HCT116 (cell line): ENCODE measurements at regions not wholly inside any gene's neighbourhood (a gene's known extent, or its start where the extent isn't known, plus 50 kb on each side); places are given as distances from the start of the nearest gene placed in this dataset.

Experiments used
- ATAC-seq: fragments of 200-7000 bp; cut with Tn5 transposase; 2 replicates; pipeline ENCODE4 v1.9.1; 2020; ENCODE audit warnings: mild to moderate bottlenecking, moderate library complexity
- BruUV-seq: library from RNA; stranded (reverse); fragments of 400-500 nt; replicated peaks from 2 replicates; lab custom pipeline; 2021; lab: Mats Ljungman, UMichigan
- CTCF ChIA-PET: fragments of 300-600 bp; sonication (Branson Sonifier 250); formaldehyde crosslinking; loops from one replicate; lab custom pipeline; 2021; ENCODE audit warnings: antibody characterized with exemption; lab: Charles Lee
- POLR2A ChIA-PET: fragments of 300-600, 350-600 bp; sonication (Branson Sonifier 250); formaldehyde crosslinking; loops from one replicate; lab custom pipeline; 2021; ENCODE audit warnings: antibody characterized with exemption; lab: Charles Lee
- RAD21 ChIA-PET, 2 experiments: fragments of 300-600 bp; sonication (Branson Sonifier 250); formaldehyde crosslinking; loops; one replicate each; lab custom pipeline; 2023; ENCODE audit warnings: low total read pairs in 2 of 2; ENCODE audit not compliant: uncharacterized antibody in 2 of 2, unreplicated experiment in 2 of 2, low non-redundant PET in 1 of 2; lab: Charles Lee
- DNase-seq: peaks from one replicate; pipeline ENCODE4 v3.0.0-alpha.2; 2010; ENCODE audit warnings: low read depth, low spot score
- H2AFZ ChIP-seq: fragments of 200-600 bp; shearing (Covaris generic), sonication (generic); 2 replicates; pipeline ENCODE4 v1.6.1; 2017; ENCODE audit warnings: low read depth, mixed run types, mixed read lengths, antibody characterized with exemption, low read length; ENCODE audit not compliant: poor library complexity, severe bottlenecking
- H3K27ac ChIP-seq: 2 replicates; pipeline ENCODE4 v1.5.1; 2012; ENCODE audit warnings: low read depth, low read length
- H3K27me3 ChIP-seq: fragments of 200-600 bp; sonication (generic); 2 replicates; pipeline ENCODE4 v1.6.1; 2016; ENCODE audit warnings: mixed run types, low read length, mixed read lengths; ENCODE audit not compliant: insufficient read depth
- H3K36me3 ChIP-seq, 2 experiments: fragments of 200-500 bp in 1 of 2; fragments of 200-600 bp in 1 of 2; sonication (Bioruptor generic) in 1 of 2; sonication (generic) in 1 of 2; 2 replicates each; pipeline versions ENCODE4 v1.5.1 to v1.6.1; 2014 to 2016; ENCODE audit warnings: low read length in 2 of 2, inconsistent platforms in 1 of 2, mixed read lengths in 1 of 2, mixed run types in 1 of 2; ENCODE audit not compliant: insufficient read depth in 2 of 2, control insufficient read depth in 1 of 2
- H3K4me1 ChIP-seq, 2 experiments: fragments of 200-600 bp in 1 of 2; sonication (generic) in 1 of 2; 2 replicates each; pipeline versions ENCODE4 v1.5.1 to v1.6.1; 2012 to 2017; ENCODE audit warnings: low read length in 2 of 2, inconsistent platforms in 1 of 2, mild to moderate bottlenecking in 1 of 2, mixed read lengths in 1 of 2, mixed run types in 1 of 2, moderate library complexity in 1 of 2; ENCODE audit not compliant: insufficient read depth in 2 of 2, control insufficient read depth in 1 of 2
- H3K4me2 ChIP-seq: fragments of 200-600 bp; sonication (generic); 2 replicates; pipeline ENCODE4 v1.6.1; 2017; ENCODE audit warnings: mixed run types, low read length, mixed read lengths
- H3K4me3 ChIP-seq, 2 experiments: fragments of 200-600 bp in 1 of 2; sonication (generic) in 1 of 2; replicated peaks in 1 of 2; 2 replicates each; pipeline ENCODE4 v1.5.1; 2011 to 2016; ENCODE audit warnings: low read length in 2 of 2, control low read depth in 1 of 2, low read depth in 1 of 2, mild to moderate bottlenecking in 1 of 2, mixed read lengths in 1 of 2, mixed run types in 1 of 2
- H3K79me2 ChIP-seq: fragments of 200-600 bp; sonication (generic); 2 replicates; pipeline ENCODE4 v1.6.1; 2017; ENCODE audit warnings: mild to moderate bottlenecking, mixed run types, low read length, moderate library complexity, mixed read lengths; ENCODE audit not compliant: insufficient read depth
- H3K9ac ChIP-seq: fragments of 200-600 bp; sonication (generic); 2 replicates; pipeline ENCODE4 v1.6.1; 2016; ENCODE audit warnings: low read length, mixed read lengths
- H3K9me2 ChIP-seq: fragments of 200-600 bp; sonication (generic), shearing (Covaris generic); 2 replicates; pipeline ENCODE4 v1.6.1; 2017; ENCODE audit warnings: mixed run types, mild to moderate bottlenecking, moderate library complexity; ENCODE audit not compliant: insufficient read depth
- H3K9me3 ChIP-seq, 2 experiments: fragments of 200-500 bp in 1 of 2; fragments of 200-600 bp in 1 of 2; sonication (Bioruptor generic) in 1 of 2; sonication (generic) in 1 of 2; 2 replicates each; pipeline ENCODE4 v1.6.1; 2014 to 2017; ENCODE audit warnings: low read length in 2 of 2, mixed read lengths in 2 of 2, inconsistent platforms in 1 of 2, low read depth in 1 of 2, mild to moderate bottlenecking in 1 of 2, mixed run types in 1 of 2, moderate library complexity in 1 of 2; ENCODE audit not compliant: control insufficient read depth in 1 of 2, insufficient read depth in 1 of 2
- H4K20me1 ChIP-seq: fragments of 200-600 bp; sonication (generic), shearing (Covaris generic); 2 replicates; pipeline ENCODE4 v1.6.1; 2017; ENCODE audit warnings: mixed run types, mild to moderate bottlenecking, moderate library complexity; ENCODE audit not compliant: insufficient read depth
- CBX3 ChIP-seq: IDR thresholded peaks from 2 replicates; pipeline ENCODE4 v1.6.1; 2012; ENCODE audit warnings: low read depth
- CEBPB ChIP-seq: IDR thresholded peaks from 2 replicates; pipeline ENCODE4 v1.6.1; 2012; ENCODE audit warnings: low read depth
- CTCF ChIP-seq, 3 experiments: fragments of 200-600 bp in 1 of 3; sonication (generic) in 1 of 3; IDR thresholded peaks in 2 of 3; conservative IDR thresholded peaks in 1 of 3; 2 replicates each; pipeline ENCODE4 v1.5.1; 2012 to 2017; ENCODE audit warnings: low read depth in 2 of 3, low read length in 2 of 3, antibody characterized with exemption in 1 of 3, borderline replicate concordance in 1 of 3, control low read depth in 1 of 3, mild to moderate bottlenecking in 1 of 3, mixed read lengths in 1 of 3, mixed run types in 1 of 3, moderate library complexity in 1 of 3; ENCODE audit not compliant: insufficient read depth in 1 of 3
- EGR1 ChIP-seq: IDR thresholded peaks from 2 replicates; pipeline ENCODE4 v1.6.1; 2012; ENCODE audit warnings: low read depth
- ELF1 ChIP-seq: IDR thresholded peaks from 2 replicates; pipeline ENCODE4 v1.6.1; 2012; ENCODE audit warnings: low read depth, borderline replicate concordance
- EZH2 ChIP-seq: fragments of 200-600 bp; sonication (generic); IDR thresholded peaks from 2 replicates; pipeline ENCODE4 v1.6.1; 2017; ENCODE audit warnings: antibody characterized with exemption, mixed run types
- EZH2phosphoT487 ChIP-seq: fragments of 200-600 bp; IDR thresholded peaks from 2 replicates; pipeline ENCODE4 v1.6.1; 2018; ENCODE audit warnings: antibody characterized with exemption, borderline replicate concordance
- FOSL1 ChIP-seq: IDR thresholded peaks from 2 replicates; pipeline ENCODE4 v1.6.1; 2012; ENCODE audit warnings: low read depth
- JUND ChIP-seq: IDR thresholded peaks from 2 replicates; pipeline ENCODE4 v1.6.1; 2012
- POLR2A ChIP-seq: IDR thresholded peaks from 2 replicates; pipeline ENCODE4 v1.7.0; 2011; ENCODE audit warnings: borderline replicate concordance; ENCODE audit not compliant: insufficient read depth, insufficient read length; ENCODE audit errors: extremely low read depth
- POLR2AphosphoS5 ChIP-seq: IDR thresholded peaks from 2 replicates; pipeline ENCODE4 v1.6.1; 2011; ENCODE audit warnings: mild to moderate bottlenecking, low read depth, low read length, moderate library complexity
- RAD21 ChIP-seq: IDR thresholded peaks from 2 replicates; pipeline ENCODE4 v1.6.1; 2012; ENCODE audit warnings: low read depth, mild to moderate bottlenecking
- REST ChIP-seq: IDR thresholded peaks from 2 replicates; pipeline ENCODE4 v1.6.1; 2012; ENCODE audit warnings: low read depth
- SIN3A ChIP-seq: IDR thresholded peaks from 2 replicates; pipeline ENCODE4 v1.6.1; 2012; ENCODE audit warnings: low read depth
- SRF ChIP-seq: IDR thresholded peaks from 2 replicates; pipeline ENCODE4 v1.6.1; 2012; ENCODE audit warnings: low read depth
- TCF7L2 ChIP-seq: IDR thresholded peaks from 2 replicates; pipeline ENCODE4 v1.7.0; 2011; ENCODE audit warnings: borderline replicate concordance, inconsistent platforms; ENCODE audit not compliant: insufficient read depth, insufficient read length; ENCODE audit errors: extremely low read depth
- ZBTB33 ChIP-seq: IDR thresholded peaks from 2 replicates; pipeline ENCODE4 v1.6.1; 2011; ENCODE audit warnings: mild to moderate bottlenecking, low read length, moderate library complexity; ENCODE audit not compliant: insufficient replicate concordance; ENCODE audit errors: extremely low read depth
- ZFX ChIP-seq: fragments of 450-650 bp; IDR thresholded peaks from 2 replicates; pipeline ENCODE4 v1.6.1; 2017
- ZNF274 ChIP-seq: fragments of 200-500 bp; sonication (Bioruptor generic); IDR thresholded peaks from 2 replicates; pipeline ENCODE4 v1.6.1; 2014; ENCODE audit warnings: mild to moderate bottlenecking, low read depth, low read length, inconsistent platforms
- intact Hi-C: fragments of 100-400 bp; cut with micrococcal nuclease; formaldehyde crosslinking; loops from 2 replicates; pipeline ENCODE4 v1.10.0; 2022
- TF ChIP-seq, protein P1 (sequence below): IDR thresholded peaks from 2 replicates; pipeline ENCODE4 v1.6.1; 2012

GRCh38 chr2:71907503-71907902, 240.2 kb downstream of the CYP26B1 start:
- BruUV-seq, result no TSS peak
- no peak for TF ChIP-seq ELF1
- TF ChIP-seq ZNF274, result no peak
- no peak for TF ChIP-seq SRF
- TF ChIP-seq POLR2A, result no peak
- TF ChIP-seq ZBTB33, result no peak
- TF ChIP-seq FOSL1, result no peak
- no peak for TF ChIP-seq SIN3A
- no peak for TF ChIP-seq CTCF (IDR thresholded peaks at IDR 0.05 in 2 of 3, conservative IDR thresholded peaks at IDR 0.05 in 1 of 3; ENCODE audit: borderline replicate concordance in 1 of 3, insufficient read depth in 1 of 3, low read depth in 2 of 3, low read length in 2 of 3)
- TF ChIP-seq ZFX, result no peak
- no peak for TF ChIP-seq EGR1
- no peak for TF ChIP-seq EZH2
- TF ChIP-seq CEBPB, result no peak
- TF ChIP-seq, protein P1, sequence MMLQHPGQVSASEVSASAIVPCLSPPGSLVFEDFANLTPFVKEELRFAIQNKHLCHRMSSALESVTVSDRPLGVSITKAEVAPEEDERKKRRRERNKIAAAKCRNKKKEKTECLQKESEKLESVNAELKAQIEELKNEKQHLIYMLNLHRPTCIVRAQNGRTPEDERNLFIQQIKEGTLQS, result no peak
- TF ChIP-seq JUND, result no peak
- TF ChIP-seq RAD21, result no peak
- TF ChIP-seq POLR2AphosphoS5, result no peak
- TF ChIP-seq EZH2phosphoT487, result no peak
- no peak for TF ChIP-seq CBX3
- no peak for TF ChIP-seq TCF7L2
- no peak for TF ChIP-seq REST
- no peaks in the 10 kb centered on the region for H3K4me1 ChIP-seq
- no peaks in the 10 kb centered on the region for H3K36me3 ChIP-seq
- DNase-seq (no peak), ATAC-seq (no peak)
- H2AFZ ChIP-seq, result no peak overlapping the region
- RAD21 ChIA-PET, result no interaction called here
- no peaks in the 10 kb centered on the region for H3K9me2 ChIP-seq
- H3K4me3 ChIP-seq, result no peak overlapping the region
- no peaks in the 10 kb centered on the region for H3K27me3 ChIP-seq
- no peak overlapping the region for H3K9ac ChIP-seq
- H4K20me1 ChIP-seq, result no peaks in the 10 kb centered on the region
- intact Hi-C loops, result no loop called here
- H3K4me2 ChIP-seq, result no peak overlapping the region
- POLR2A ChIA-PET, result no interaction called here
- H3K79me2 ChIP-seq, result no peaks in the 10 kb centered on the region
- H3K9me3 ChIP-seq, result peaks cover 4 to 8% of the 10 kb centered on the region in 2 experiments; a peak in 3 of 4 replicates
- CTCF ChIA-PET, result interaction anchor here (1.1 kb wide), 1 partner anchor 17 kb away, joined by 3 read pairs; no protein-coding TSS in a partner anchor
- no peak overlapping the region for H3K27ac ChIP-seq
